Neuronal stem cell (in vitro differentiated cells): ENCODE measurements at regions not wholly inside any gene's neighbourhood (a gene's known extent, or its start where the extent isn't known, plus 50 kb on each side); places are given as distances from the start of the nearest gene placed in this dataset.

Source experiments
- DNase-seq: peaks from one replicate; pipeline ENCODE4 v3.0.0-alpha.2; 2013; ENCODE audit warnings: low spot score
- H2AFZ ChIP-seq: one replicate; pipeline ENCODE4 v1.6.1; 2013; ENCODE audit warnings: mild to moderate bottlenecking, low read length, inconsistent platforms
- H2AK5ac ChIP-seq: 2 replicates; pipeline ENCODE4 v1.6.1; 2013; ENCODE audit warnings: low read depth, mild to moderate bottlenecking, inconsistent platforms, low read length, moderate library complexity, mixed read lengths
- H2BK120ac ChIP-seq: 2 replicates; pipeline ENCODE4 v1.6.1; 2013; ENCODE audit warnings: low read depth, mild to moderate bottlenecking, inconsistent platforms, low read length, moderate library complexity, mixed read lengths
- H2BK12ac ChIP-seq: one replicate; pipeline ENCODE4 v1.6.1; 2013; ENCODE audit warnings: low read length, inconsistent platforms
- H2BK15ac ChIP-seq: 2 replicates; pipeline ENCODE4 v1.6.1; 2013; ENCODE audit warnings: mild to moderate bottlenecking, low read length, inconsistent platforms, mixed read lengths
- H2BK5ac ChIP-seq: one replicate; pipeline ENCODE4 v1.6.1; 2013; ENCODE audit warnings: inconsistent platforms, mild to moderate bottlenecking, low read length, moderate library complexity
- H3K14ac ChIP-seq: one replicate; pipeline ENCODE4 v1.6.1; 2013; ENCODE audit warnings: low read length, inconsistent platforms
- H3K18ac ChIP-seq: 2 replicates; pipeline ENCODE4 v1.6.1; 2013; ENCODE audit warnings: low read length, inconsistent platforms
- H3K23ac ChIP-seq: 2 replicates; pipeline ENCODE4 v1.6.1; 2013; ENCODE audit warnings: low read depth, mild to moderate bottlenecking, mixed read lengths, low read length, inconsistent platforms; ENCODE audit not compliant: poor library complexity
- H3K27ac ChIP-seq: replicated peaks from 3 replicates; pipeline ENCODE4 v1.5.1; 2013; ENCODE audit warnings: low read length, inconsistent platforms
- H3K27me3 ChIP-seq, 3 experiments: 2 replicates each; pipeline ENCODE4 v1.6.1; 2013; ENCODE audit warnings: low read length in 3 of 3, mild to moderate bottlenecking in 2 of 3, inconsistent platforms in 1 of 3, low read depth in 1 of 3, mixed read lengths in 1 of 3, moderate library complexity in 1 of 3; ENCODE audit not compliant: control insufficient read depth in 3 of 3, insufficient read depth in 3 of 3
- H3K36me3 ChIP-seq, 2 donors: replicated peaks in 1 of 2; 2 replicates each; pipeline ENCODE4 v1.6.1; 2013; ENCODE audit warnings: low read length in 2 of 2; ENCODE audit not compliant: control insufficient read depth in 2 of 2, insufficient read depth in 2 of 2
- H3K4ac ChIP-seq: 2 replicates; pipeline ENCODE4 v1.6.1; 2013; ENCODE audit warnings: inconsistent platforms, mild to moderate bottlenecking, low read length, moderate library complexity
- H3K4me1 ChIP-seq, 2 donors: 1 replicate in 1 of 2; 2 replicates in 1 of 2; pipeline ENCODE4 v1.6.1; 2013; ENCODE audit warnings: low read length in 2 of 2, low read depth in 1 of 2; ENCODE audit not compliant: control insufficient read depth in 2 of 2, insufficient read depth in 1 of 2
- H3K4me2 ChIP-seq: one replicate; pipeline ENCODE4 v1.6.1; 2013; ENCODE audit warnings: mild to moderate bottlenecking, low read length, inconsistent platforms; ENCODE audit not compliant: insufficient read depth, poor library complexity, severe bottlenecking
- H3K4me3 ChIP-seq, 2 donors: 2 replicates each; pipeline ENCODE4 v1.5.1; 2013; ENCODE audit warnings: low read length in 2 of 2, mild to moderate bottlenecking in 2 of 2, inconsistent platforms in 1 of 2, moderate library complexity in 1 of 2
- H3K79me1 ChIP-seq: one replicate; pipeline ENCODE4 v1.6.1; 2013; ENCODE audit warnings: low read depth, mild to moderate bottlenecking, inconsistent platforms, low read length, moderate library complexity
- H3K9ac ChIP-seq: one replicate; pipeline ENCODE4 v1.6.1; 2013; ENCODE audit warnings: mild to moderate bottlenecking, low read depth, low read length, inconsistent platforms; ENCODE audit not compliant: poor library complexity
- H3K9me3 ChIP-seq, 2 donors: replicated peaks in 1 of 2; 2 replicates each; pipeline versions ENCODE3 to v1.6.1; 2013; ENCODE audit warnings: low read length in 2 of 2, mild to moderate bottlenecking in 2 of 2, inconsistent platforms in 1 of 2, low read depth in 1 of 2, mixed read lengths in 1 of 2, moderate library complexity in 1 of 2; ENCODE audit not compliant: control insufficient read depth in 2 of 2, insufficient read depth in 1 of 2
- H4K8ac ChIP-seq: one replicate; pipeline ENCODE4 v1.6.1; 2013; ENCODE audit warnings: low read depth, mild to moderate bottlenecking, inconsistent platforms, low read length, moderate library complexity
- H4K91ac ChIP-seq: one replicate; pipeline ENCODE4 v1.6.1; 2013; ENCODE audit warnings: low read length, low read depth, mild to moderate bottlenecking, inconsistent platforms; ENCODE audit not compliant: poor library complexity
- WGBS, 2 donors: extraction: QIAGEN DNeasy Blood & Tissue Kit; methylation state at CpG; one replicate each; pipeline ENCODE4 v1.1.7; 2013; ENCODE audit warnings: missing lambda C conversion rate in 2 of 2, mixed read lengths in 1 of 2; ENCODE audit not compliant: insufficient read length in 2 of 2, insufficient replicate concordance in 1 of 2; ENCODE audit errors: extremely low coverage in 2 of 2; 5-methylcytosine and 5-hydroxymethylcytosine counted together

GRCh38 chr1:209134001-209134400 is 449.5 kb upstream of the CAMK1G start:
- Histone ChIP-seq H2BK12ac (no peak overlapping the region), H2AFZ (no peak overlapping the region), H3K27ac (no peak overlapping the region), H3K23ac (no peak overlapping the region), H3K79me1 (no peaks in the 10 kb centered on the region), H3K36me3 (no peaks in the 10 kb centered on the region), H2BK15ac (no peak overlapping the region), H3K4me3 (no peak overlapping the region), H3K14ac (no peak overlapping the region), H4K8ac (no peak overlapping the region), H3K4me1 (peaks cover 0 to 2% of the 10 kb centered on the region in 2 donors), H3K4ac (no peak overlapping the region), H2BK120ac (no peak overlapping the region), H2BK5ac (no peak overlapping the region), H3K4me2 (no peak overlapping the region), H3K27me3 (no peaks in the 10 kb centered on the region), H4K91ac (no peak overlapping the region), H3K9ac (no peak overlapping the region), H3K18ac (no peak overlapping the region), H2AK5ac (no peak overlapping the region), H3K9me3 (peaks cover 0 to 1% of the 10 kb centered on the region in 2 donors)
- DNase-seq: no peak
- no CpG with 5 or more reads among the region's 5 CpGs for WGBS, 2 donors

GRCh38 chr1:209143916-209144315 is 439.6 kb upstream of the CAMK1G start:
- no peak overlapping the region for H2BK15ac ChIP-seq
- no peak overlapping the region for H3K14ac ChIP-seq
- H4K91ac ChIP-seq: no peak overlapping the region
- H3K9ac ChIP-seq: no peak overlapping the region
- H2AK5ac ChIP-seq: no peak overlapping the region
- H3K4me2 ChIP-seq: no peak overlapping the region
- no peak overlapping the region for H2BK120ac ChIP-seq
- DNase-seq: no peak
- no peak overlapping the region for H2AFZ ChIP-seq
- no peak overlapping the region for H3K4ac ChIP-seq
- no peak overlapping the region for H2BK12ac ChIP-seq
- H3K27me3 ChIP-seq: no peaks in the 10 kb centered on the region
- no CpG with 5 or more reads among the region's 1 CpG for WGBS, 2 donors
- no peak overlapping the region for H2BK5ac ChIP-seq
- no peak overlapping the region for H4K8ac ChIP-seq
- H3K18ac ChIP-seq: no peak overlapping the region
- H3K23ac ChIP-seq: no peak overlapping the region
- no peaks in the 10 kb centered on the region for H3K36me3 ChIP-seq
- no peaks in the 10 kb centered on the region for H3K9me3 ChIP-seq
- H3K79me1 ChIP-seq: no peaks in the 10 kb centered on the region
- no peak overlapping the region for H3K27ac ChIP-seq
- H3K4me1 ChIP-seq: no peaks in the 10 kb centered on the region
- no peak overlapping the region for H3K4me3 ChIP-seq

- H2BK5ac ChIP-seq: no peak overlapping the region
- peaks cover 0 to 4% of the 10 kb centered on the region in 2 donors for H3K4me1 ChIP-seq
- no peak overlapping the region for H2AK5ac ChIP-seq
- H2BK120ac ChIP-seq: no peak overlapping the region
- H4K91ac ChIP-seq: no peak overlapping the region
- H3K9me3 ChIP-seq: no peaks in the 10 kb centered on the region
- no peak overlapping the region for H3K9ac ChIP-seq
- no peak overlapping the region for H2BK15ac ChIP-seq
- no CpG with 5 or more reads among the region's 3 CpGs for WGBS, 2 donors
- H4K8ac ChIP-seq: no peak overlapping the region
- H3K36me3 ChIP-seq: no peaks in the 10 kb centered on the region
- no peak overlapping the region for H3K4me2 ChIP-seq
- H3K4me3 ChIP-seq: no peak overlapping the region
- H2BK12ac ChIP-seq: no peak overlapping the region
- H3K79me1 ChIP-seq: no peaks in the 10 kb centered on the region
- no peak overlapping the region for H2AFZ ChIP-seq
- peak; percentile 59 for DNase-seq
- H3K27me3 ChIP-seq: no peaks in the 10 kb centered on the region
- H3K18ac ChIP-seq: no peak overlapping the region
- H3K4ac ChIP-seq: no peak overlapping the region
- no peak overlapping the region for H3K27ac ChIP-seq
- H3K14ac ChIP-seq: no peak overlapping the region
- no peak overlapping the region for H3K23ac ChIP-seq
Measured at GRCh38 chr1:209150114-209150513, 433.4 kb upstream of the CAMK1G start.

GRCh38 chr1:209153411-209153810 is 430.1 kb upstream of the CAMK1G start:
- peaks cover 0 to 10% of the 10 kb centered on the region in 2 donors for H3K4me1 ChIP-seq
- H3K79me1 ChIP-seq: no peaks in the 10 kb centered on the region
- no peak overlapping the region for H4K8ac ChIP-seq
- H3K4me2 ChIP-seq: no peak overlapping the region
- no peak for DNase-seq
- no peaks in the 10 kb centered on the region for H3K27me3 ChIP-seq
- H2BK120ac ChIP-seq: no peak overlapping the region
- no peak overlapping the region for H2AFZ ChIP-seq
- H3K4ac ChIP-seq: no peak overlapping the region
- H2BK5ac ChIP-seq: no peak overlapping the region
- no peak overlapping the region for H3K9ac ChIP-seq
- no peak overlapping the region for H2AK5ac ChIP-seq
- H3K23ac ChIP-seq: no peak overlapping the region
- no peak overlapping the region for H2BK12ac ChIP-seq
- H4K91ac ChIP-seq: no peak overlapping the region
- no CpG with 5 or more reads among the region's 1 CpG for WGBS, 2 donors
- H2BK15ac ChIP-seq: no peak overlapping the region
- no peak overlapping the region for H3K18ac ChIP-seq
- no peak overlapping the region for H3K4me3 ChIP-seq
- no peak overlapping the region for H3K14ac ChIP-seq
- H3K9me3 ChIP-seq: no peaks in the 10 kb centered on the region
- H3K36me3 ChIP-seq: no peaks in the 10 kb centered on the region
- H3K27ac ChIP-seq: no peak overlapping the region
